Skeletal muscle cell (primary cell): ENCODE measurements at regions not wholly inside any gene's neighbourhood (a gene's known extent, or its start where the extent isn't known, plus 50 kb on each side); places are given as distances from the start of the nearest gene placed in this dataset.
"Not testable (repeated sequence)": the region's sequence is repeated elsewhere in the genome, so short reads cannot be mapped to it uniquely, and the experiment has no call there.

Source experiments
- DNase-seq: peaks from one replicate; pipeline ENCODE4 v3.0.0-alpha.2; 2010; ENCODE audit warnings: low read depth
- H3K4me3 ChIP-seq: 2 replicates; pipeline ENCODE4 v1.5.1; 2011; ENCODE audit warnings: low read depth, mild to moderate bottlenecking, control low read depth, low read length, moderate library complexity

DNA sequence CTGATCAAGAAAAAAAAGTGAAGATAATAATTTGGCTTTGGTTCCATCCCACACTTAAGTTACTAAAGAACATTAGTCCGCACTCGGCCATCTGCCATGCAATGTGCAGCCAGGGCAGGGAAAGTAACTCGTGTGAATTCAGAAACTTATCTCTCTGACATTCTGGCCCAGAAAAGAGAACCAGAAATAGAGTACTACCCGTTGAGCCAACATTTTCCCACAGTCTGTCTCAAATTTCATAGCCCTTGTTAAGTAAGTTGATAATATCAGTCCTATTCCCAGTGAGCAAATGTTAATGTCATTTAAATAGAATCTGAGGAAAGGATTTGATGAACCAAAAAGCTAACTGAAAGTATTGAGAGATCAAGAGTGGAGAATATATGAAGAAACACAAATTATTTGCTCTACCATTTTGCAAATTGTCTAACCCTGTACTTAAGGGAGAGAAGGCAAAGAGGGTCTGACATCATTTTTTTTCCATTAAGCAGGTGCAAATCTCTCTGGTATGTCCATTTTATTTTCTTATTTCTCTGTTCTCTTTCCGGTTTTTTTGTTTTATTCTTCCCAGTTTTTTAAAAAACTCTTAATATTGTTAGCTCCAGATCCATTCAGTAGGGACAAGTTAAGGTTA, 156.3 kb downstream of the NDFIP2 start:
- H3K4me3 ChIP-seq = no peak overlapping the region
- no peak for DNase-seq

GRCh38 chr13:79631051-79631659, 150.2 kb downstream of the NDFIP2 start:
- DNase-seq = peak; percentile 41
- no peak overlapping the region for H3K4me3 ChIP-seq

DNA sequence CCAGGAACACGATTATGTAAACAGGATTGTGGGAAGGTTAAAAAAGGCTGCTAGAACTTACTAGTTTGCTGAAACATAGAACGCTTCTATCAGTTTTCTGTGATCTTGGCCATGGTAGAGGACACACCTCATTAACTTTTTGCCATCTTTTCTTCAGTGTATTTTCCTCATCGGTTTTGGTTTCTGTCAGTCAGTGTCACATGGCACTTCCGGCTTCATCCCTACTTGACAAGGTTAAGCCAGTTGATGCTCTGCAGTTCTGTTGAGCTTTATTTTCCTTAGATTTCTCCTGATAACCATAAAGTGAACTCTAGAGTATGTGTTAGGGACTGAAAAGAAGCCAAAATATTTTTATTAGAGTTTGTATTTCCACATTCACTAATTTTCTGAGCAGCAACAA, 147.5 kb downstream of the NDFIP2 start:
- DNase-seq = no peak
- H3K4me3 ChIP-seq = no peak overlapping the region

- H3K4me3 ChIP-seq = no peak overlapping the region
- DNase-seq = no peak
These were observed 146.0 kb downstream of the NDFIP2 start for GRCh38 chr13:79626924-79627323.

GRCh38 chr13:79625517-79625916, 144.6 kb downstream of the NDFIP2 start:
- no peak for DNase-seq
- no peak overlapping the region for H3K4me3 ChIP-seq

DNA sequence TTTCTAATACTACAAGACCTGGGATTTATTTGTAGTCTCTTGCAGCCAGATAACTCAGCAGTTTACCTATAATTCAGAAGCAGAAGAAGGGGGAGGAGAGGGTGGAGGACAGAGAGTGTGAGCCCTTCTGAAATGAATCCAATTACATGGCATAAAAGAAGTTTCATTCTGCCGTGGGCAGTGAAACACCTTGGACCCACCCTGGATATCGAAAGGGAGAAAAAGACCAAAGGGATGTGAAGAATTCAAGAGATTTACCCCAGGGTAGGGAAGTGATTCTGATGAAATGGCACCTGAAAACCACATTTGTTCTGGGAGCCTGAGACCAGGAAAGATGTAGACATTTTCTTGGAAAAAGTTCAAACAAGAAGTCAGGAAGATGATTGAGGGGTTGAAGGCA, 140.9 kb downstream of the NDFIP2 start:
- no peak for DNase-seq
- H3K4me3 ChIP-seq = no peak overlapping the region

GRCh38 chr13:79621449-79621848, 140.5 kb downstream of the NDFIP2 start:
- DNase-seq = no peak
- no peak overlapping the region for H3K4me3 ChIP-seq

GRCh38 chr13:79614250-79614918, 133.4 kb downstream of the NDFIP2 start:
- DNase-seq = no peak
- no peak overlapping the region for H3K4me3 ChIP-seq

DNA sequence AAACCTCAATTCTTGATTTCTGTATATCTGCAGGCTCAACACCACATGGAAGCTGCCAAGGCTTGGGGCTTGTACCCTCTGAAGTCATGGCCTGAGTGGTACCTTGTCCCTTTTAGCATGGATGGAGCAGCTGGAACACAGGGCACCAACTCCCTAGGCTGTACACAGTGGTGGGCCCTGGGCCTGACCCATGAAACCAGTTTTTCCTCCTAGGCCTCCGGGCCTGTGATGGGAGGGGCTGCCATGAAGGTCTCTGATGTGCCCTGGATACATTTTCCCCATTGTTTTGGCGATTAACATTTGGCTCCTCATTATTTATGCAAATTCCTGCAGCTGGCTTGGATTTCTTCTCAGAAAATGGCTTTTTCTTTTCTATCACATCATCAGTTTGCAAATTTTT, 131.6 kb downstream of the NDFIP2 start:
- H3K4me3 ChIP-seq = no peak overlapping the region
- DNase-seq = no peak

GRCh38 chr13:79607895-79608294, 126.9 kb downstream of the NDFIP2 start:
- not testable (repeated sequence) for DNase-seq, H3K4me3 ChIP-seq
